Superior temporal gyrus (tissue), 1 donor: ENCODE measurements at regions not wholly inside any gene's neighbourhood (a gene's known extent, or its start where the extent isn't known, plus 50 kb on each side); places are given as distances from the start of the nearest gene placed in this dataset.

Experiments used
- DNase-seq: peaks from one replicate; pipeline ENCODE4 v3.0.0-alpha.2; 2016; ENCODE audit errors: extremely low spot score

- no peak for DNase-seq
Observed at GRCh38 chr9:134275375-134275774, 50.9 kb upstream of the RXRA start.

DNA sequence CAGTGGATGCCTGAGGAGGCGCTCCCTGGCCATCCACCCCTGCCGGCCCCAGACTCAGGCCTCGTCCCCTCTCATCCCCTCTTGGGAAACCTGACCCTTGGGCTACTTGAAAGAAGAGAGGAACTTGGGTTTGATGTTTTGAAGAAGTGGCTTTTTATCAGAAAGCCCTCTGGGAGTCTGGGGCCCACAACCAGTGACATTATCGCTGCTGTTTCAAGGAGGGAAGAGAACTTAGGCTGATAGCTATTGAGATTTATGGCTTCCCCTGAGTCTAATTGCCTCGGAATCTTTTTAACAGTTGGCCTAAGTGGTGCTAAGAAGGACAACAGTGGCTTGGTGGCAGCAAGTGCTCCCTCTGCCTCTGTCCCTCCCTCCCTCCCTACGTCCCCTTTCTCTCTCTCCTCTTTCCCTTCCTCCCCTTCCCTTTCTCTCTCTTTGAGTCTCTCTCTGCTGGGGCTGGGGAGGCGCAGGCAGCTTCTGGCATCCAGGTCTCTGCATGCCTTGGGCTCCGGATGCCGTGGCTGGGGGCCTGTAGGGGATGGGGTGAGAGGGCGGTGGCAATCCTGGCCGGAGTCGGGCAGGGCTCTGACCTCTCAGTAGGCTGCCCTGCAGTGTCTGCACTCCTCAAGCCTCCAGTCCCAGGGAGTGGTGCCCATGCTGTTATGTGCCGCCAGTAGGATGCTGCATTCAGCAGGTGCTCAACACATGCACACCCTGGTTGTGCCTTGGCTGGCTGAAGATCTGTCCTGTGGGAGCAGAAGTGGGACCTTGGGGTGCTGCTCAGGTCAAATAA, 49.6 kb upstream of the RXRA start:
- DNase-seq: no peak
